CD14-positive monocyte (primary cell): ENCODE measurements at regions not wholly inside any gene's neighbourhood (a gene's known extent, or its start where the extent isn't known, plus 50 kb on each side); places are given as distances from the start of the nearest gene placed in this dataset.

Experiments used
- DNase-seq, 3 donors: peaks; one replicate each; pipeline ENCODE4 v3.0.0-alpha.2; 2011 to 2022
- H2AFZ ChIP-seq: 2 replicates; pipeline ENCODE4 v1.6.0; 2012; ENCODE audit warnings: mild to moderate bottlenecking, low read depth, low read length, inconsistent platforms; ENCODE audit not compliant: insufficient read depth, poor library complexity, severe bottlenecking
- H3K27ac ChIP-seq, 2 donors: 1 replicate in 1 of 2; 2 replicates in 1 of 2; pipeline ENCODE4 v1.5.1; 2012 to 2013; ENCODE audit warnings: low read length in 2 of 2, control low read depth in 1 of 2, inconsistent platforms in 1 of 2, low read depth in 1 of 2, mild to moderate bottlenecking in 1 of 2
- H3K27me3 ChIP-seq, 2 donors: one replicate each; pipeline versions ENCODE4 v1.6.0 to v1.6.1; 2011 to 2013; ENCODE audit warnings: low read length in 2 of 2; ENCODE audit not compliant: control insufficient read depth in 2 of 2, insufficient read depth in 2 of 2
- H3K36me3 ChIP-seq, 2 donors: replicated peaks in 1 of 2; 1 replicate in 1 of 2; 2 replicates in 1 of 2; pipeline versions ENCODE4 v1.5.1 to v1.6.1; 2012 to 2013; ENCODE audit warnings: low read length in 2 of 2, control low read depth in 1 of 2, inconsistent platforms in 1 of 2, mild to moderate bottlenecking in 1 of 2; ENCODE audit not compliant: insufficient read depth in 2 of 2, control insufficient read depth in 1 of 2
- H3K4me1 ChIP-seq, 2 donors: 1 replicate in 1 of 2; 2 replicates in 1 of 2; pipeline versions ENCODE4 v1.5.1 to v1.6.1; 2012 to 2013; ENCODE audit warnings: low read length in 2 of 2, control low read depth in 1 of 2, inconsistent platforms in 1 of 2, mild to moderate bottlenecking in 1 of 2, moderate library complexity in 1 of 2; ENCODE audit not compliant: insufficient read depth in 2 of 2, control insufficient read depth in 1 of 2
- H3K4me2 ChIP-seq: replicated peaks from 2 replicates; pipeline ENCODE3; 2012; ENCODE audit warnings: low read length, moderate library complexity, mild to moderate bottlenecking; ENCODE audit not compliant: poor library complexity, severe bottlenecking; ENCODE audit errors: extremely low read depth
- H3K4me3 ChIP-seq, 3 experiments: fragments of 200-600 bp in 1 of 3; sonication (generic) in 1 of 3; replicated peaks in 1 of 3; 1 replicate in 2 of 3; 2 replicates in 1 of 3; pipeline ENCODE4 v1.5.1; 2011 to 2013; ENCODE audit warnings: low read length in 3 of 3, mild to moderate bottlenecking in 3 of 3, control low read depth in 2 of 3, low read depth in 2 of 3, inconsistent platforms in 1 of 3, moderate library complexity in 1 of 3
- H3K79me2 ChIP-seq: 2 replicates; pipeline ENCODE4 v1.6.0; 2012; ENCODE audit warnings: mild to moderate bottlenecking, control low read depth, inconsistent platforms, low read length, moderate library complexity; ENCODE audit not compliant: insufficient read depth
- H3K9ac ChIP-seq: 2 replicates; pipeline ENCODE4 v1.6.0; 2017; ENCODE audit warnings: low read length, mild to moderate bottlenecking; ENCODE audit not compliant: insufficient read depth, poor library complexity, severe bottlenecking
- H3K9me3 ChIP-seq, 2 donors: replicated peaks in 1 of 2; 1 replicate in 1 of 2; 2 replicates in 1 of 2; pipeline versions ENCODE4 v1.5.1 to v1.6.1; 2012 to 2013; ENCODE audit warnings: low read length in 2 of 2, control low read depth in 1 of 2; ENCODE audit not compliant: control insufficient read depth in 1 of 2, insufficient read depth in 1 of 2
- H4K20me1 ChIP-seq: 2 replicates; pipeline ENCODE4 v1.6.0; 2012; ENCODE audit warnings: mild to moderate bottlenecking, low read length, control low read depth, moderate library complexity; ENCODE audit not compliant: insufficient read depth
- H3K27ac Mint-ChIP-seq, 7 donors: one replicate each; pipeline ENCODE4 v1.8.0; 2020; ENCODE audit warnings: mild to moderate bottlenecking in 7 of 7, mixed read lengths in 7 of 7, moderate library complexity in 6 of 7, inconsistent platforms in 2 of 7
- H3K27me3 Mint-ChIP-seq, 3 donors: one replicate each; pipeline ENCODE4 v1.8.0; 2021 to 2022; ENCODE audit warnings: low read depth in 3 of 3, mild to moderate bottlenecking in 3 of 3, mixed read lengths in 3 of 3, moderate library complexity in 3 of 3, inconsistent platforms in 1 of 3
- H3K36me3 Mint-ChIP-seq, 2 donors: one replicate each; pipeline ENCODE4 v1.8.0; 2020; ENCODE audit warnings: mixed read lengths in 2 of 2, inconsistent platforms in 1 of 2, mild to moderate bottlenecking in 1 of 2
- H3K4me1 Mint-ChIP-seq: one replicate; pipeline ENCODE4 v1.8.0; 2020; ENCODE audit warnings: mild to moderate bottlenecking, mixed read lengths
- H3K4me3 Mint-ChIP-seq, 2 donors: one replicate each; pipeline ENCODE4 v1.8.0; 2020; ENCODE audit warnings: mild to moderate bottlenecking in 2 of 2, mixed read lengths in 2 of 2, moderate library complexity in 1 of 2
- H3K9me3 Mint-ChIP-seq, 7 donors: one replicate each; pipeline ENCODE4 v1.8.0; 2020 to 2022; ENCODE audit warnings: mixed read lengths in 7 of 7, mild to moderate bottlenecking in 6 of 7, moderate library complexity in 6 of 7, inconsistent platforms in 2 of 7
- CTCF ChIP-seq: fragments of 200-600 bp; IDR thresholded peaks from one replicate; pipeline ENCODE4 v1.8.0; 2022; ENCODE audit warnings: antibody characterized with exemption, mild to moderate bottlenecking
- WGBS: methylation state at CpG from one replicate; pipeline ENCODE4 v1.1.5; 2013; ENCODE audit warnings: missing lambda C conversion rate; ENCODE audit not compliant: insufficient coverage; 5-methylcytosine and 5-hydroxymethylcytosine counted together
- intact Hi-C, 2 donors: fragments of 100-400 bp; cut with micrococcal nuclease; formaldehyde crosslinking; loops; one replicate each; pipeline versions ENCODE4 v1.15.0 to v1.15.1; 2023

DNA sequence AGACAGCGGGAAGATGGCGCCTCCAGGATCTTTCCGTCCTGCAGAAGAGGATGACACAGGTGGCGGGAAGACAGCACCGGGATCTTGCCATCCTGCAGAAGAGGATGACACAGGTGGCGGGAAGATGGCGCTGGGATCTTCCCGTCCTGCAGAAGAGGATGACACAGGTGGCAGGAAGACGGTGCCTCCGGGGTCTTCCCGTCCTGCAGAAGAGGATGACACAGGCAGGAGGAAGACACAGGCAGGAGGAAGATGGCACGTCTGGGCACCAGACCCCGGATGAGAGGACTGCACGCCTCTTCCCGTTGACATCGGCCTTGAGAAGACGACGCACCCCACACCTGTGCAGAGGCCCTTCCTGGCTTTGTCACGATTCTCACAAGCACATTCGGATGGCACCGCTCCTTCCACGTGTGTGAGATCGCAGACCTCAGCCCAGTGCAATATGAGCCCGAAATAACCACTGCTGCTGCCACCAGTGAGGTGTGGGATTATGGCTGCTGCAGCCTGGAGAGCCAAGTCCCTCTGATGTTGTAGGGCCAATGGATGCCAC, 79.4 kb upstream of the SNTG2 start:
- no peak overlapping the region for H2AFZ ChIP-seq
- Mint-ChIP-seq H3K4me3 (no peak overlapping the region), H3K4me1 (peaks cover 2% of the 10 kb centered on the region), H3K36me3 (no peaks in the 10 kb centered on the region), H3K27me3 (peaks cover 5 to 16% (median 9%) of the 10 kb centered on the region in 3 donors), H3K27ac (peak overlapping the region in 2 of 7 donors; percentile 31 to 33), H3K9me3 (peaks cover 0 to 2% (median 0%) of the 10 kb centered on the region in 7 donors)
- H3K4me1 ChIP-seq: no peaks in the 10 kb centered on the region
- H3K27me3 ChIP-seq: no peaks in the 10 kb centered on the region
- no peak for DNase-seq
- no peak overlapping the region for H3K4me3 ChIP-seq
- no peaks in the 10 kb centered on the region for H3K36me3 ChIP-seq
- no peak overlapping the region for H3K27ac ChIP-seq
- intact Hi-C loops: no loop called here
- H3K9ac ChIP-seq: no peak overlapping the region
- H4K20me1 ChIP-seq: no peaks in the 10 kb centered on the region
- no peaks in the 10 kb centered on the region for H3K79me2 ChIP-seq
- H3K9me3 ChIP-seq: no peaks in the 10 kb centered on the region
- TF ChIP-seq CTCF: no peak
- 88% methylated on average over 24 of the region's 24 CpGs for WGBS
- no peak overlapping the region for H3K4me2 ChIP-seq

- Mint-ChIP-seq H3K36me3 (no peaks in the 10 kb centered on the region), H3K4me1 (peaks cover 4% of the 10 kb centered on the region), H3K4me3 (peak overlapping the region in 1 of 2 donors; percentile 46), H3K9me3 (peaks cover 0 to 2% (median 0%) of the 10 kb centered on the region in 7 donors), H3K27ac (no peak overlapping the region), H3K27me3 (peaks cover 5 to 16% (median 13%) of the 10 kb centered on the region in 3 donors)
- Histone ChIP-seq H3K27me3 (no peaks in the 10 kb centered on the region), H3K79me2 (no peaks in the 10 kb centered on the region), H4K20me1 (no peaks in the 10 kb centered on the region), H2AFZ (no peak overlapping the region), H3K9ac (no peak overlapping the region), H3K4me2 (no peak overlapping the region), H3K36me3 (no peaks in the 10 kb centered on the region), H3K27ac (no peak overlapping the region), H3K4me1 (no peaks in the 10 kb centered on the region), H3K4me3 (no peak overlapping the region), H3K9me3 (no peaks in the 10 kb centered on the region)
- intact Hi-C loops: no loop called here
- TF ChIP-seq CTCF: no peak
- no peak for DNase-seq
- 78% methylated on average over 5 of the region's 8 CpGs for WGBS
Measured at GRCh38 chr2:870426-870825, 80.2 kb upstream of the SNTG2 start.
